H9 (cell line): ENCODE measurements at regions not wholly inside any gene's neighbourhood (a gene's known extent, or its start where the extent isn't known, plus 50 kb on each side); places are given as distances from the start of the nearest gene placed in this dataset.
A peak's percentile ranks its signal among the peaks of the same experiment; 100 is the strongest.

Experiments used
- DNase-seq: peaks from one replicate; pipeline ENCODE4 v3.0.0-alpha.2; 2017
- H2AFZ ChIP-seq: one replicate; pipeline ENCODE4 v1.6.1; 2013; ENCODE audit warnings: mild to moderate bottlenecking, low read length, control low read depth, moderate library complexity
- H2AK5ac ChIP-seq: 2 replicates; pipeline ENCODE4 v1.6.1; 2013; ENCODE audit warnings: low read length, control low read depth, mixed read lengths; ENCODE audit not compliant: insufficient read length
- H2BK120ac ChIP-seq: one replicate; pipeline ENCODE4 v1.6.1; 2013; ENCODE audit warnings: low read depth, mild to moderate bottlenecking, low read length, control low read depth, inconsistent platforms; ENCODE audit not compliant: poor library complexity, severe bottlenecking
- H2BK12ac ChIP-seq: 2 replicates; pipeline ENCODE4 v1.6.1; 2013; ENCODE audit warnings: low read length, control low read depth, mixed read lengths, low read depth; ENCODE audit not compliant: insufficient read length
- H2BK15ac ChIP-seq: 2 replicates; pipeline ENCODE4 v1.6.1; 2013; ENCODE audit warnings: low read depth, low read length, control low read depth
- H2BK20ac ChIP-seq: one replicate; pipeline ENCODE4 v1.6.1; 2013; ENCODE audit warnings: low read depth, mild to moderate bottlenecking, low read length, control low read depth, inconsistent platforms; ENCODE audit not compliant: poor library complexity, severe bottlenecking
- H2BK5ac ChIP-seq: 2 replicates; pipeline ENCODE4 v1.6.1; 2013; ENCODE audit warnings: low read length, control low read depth, mixed read lengths; ENCODE audit not compliant: insufficient read length
- H3K14ac ChIP-seq: 2 replicates; pipeline ENCODE4 v1.6.1; 2013; ENCODE audit warnings: low read length, control low read depth; ENCODE audit not compliant: insufficient read depth
- H3K18ac ChIP-seq: 2 replicates; pipeline ENCODE4 v1.6.1; 2013; ENCODE audit warnings: low read depth, mild to moderate bottlenecking, mixed read lengths, low read length, control low read depth; ENCODE audit not compliant: insufficient read length
- H3K23ac ChIP-seq: 2 replicates; pipeline ENCODE4 v1.6.1; 2013; ENCODE audit warnings: low read length, control low read depth, mixed read lengths, low read depth; ENCODE audit not compliant: insufficient read length
- H3K23me2 ChIP-seq: 2 replicates; pipeline ENCODE4 v1.6.1; 2013; ENCODE audit warnings: low read depth, mild to moderate bottlenecking, mixed read lengths, low read length, control low read depth; ENCODE audit not compliant: insufficient read length, poor library complexity, severe bottlenecking
- H3K27ac ChIP-seq: 2 replicates; pipeline ENCODE4 v1.5.1; 2013; ENCODE audit warnings: low read length, control low read depth, mixed read lengths, low read depth; ENCODE audit not compliant: insufficient read length
- H3K27me3 ChIP-seq: 2 replicates; pipeline ENCODE4 v1.6.1; 2013; ENCODE audit warnings: low read length, control low read depth, inconsistent platforms; ENCODE audit not compliant: insufficient read depth
- H3K4ac ChIP-seq: 2 replicates; pipeline ENCODE4 v1.6.1; 2013; ENCODE audit warnings: low read depth, mild to moderate bottlenecking, control low read depth, inconsistent platforms, low read length, moderate library complexity
- H3K4me1 ChIP-seq: 2 replicates; pipeline ENCODE4 v1.6.1; 2013; ENCODE audit warnings: low read length, control low read depth, inconsistent platforms; ENCODE audit not compliant: insufficient read depth
- H3K4me2 ChIP-seq: 2 replicates; pipeline ENCODE4 v1.6.1; 2013; ENCODE audit warnings: low read length, control low read depth, mixed read lengths; ENCODE audit not compliant: insufficient read length, insufficient read depth
- H3K56ac ChIP-seq: 2 replicates; pipeline ENCODE4 v1.6.1; 2013; ENCODE audit warnings: low read depth, mild to moderate bottlenecking, mixed read lengths, low read length, control low read depth; ENCODE audit not compliant: insufficient read length
- H3K79me1 ChIP-seq: 2 replicates; pipeline ENCODE4 v1.6.1; 2013; ENCODE audit warnings: low read depth, mild to moderate bottlenecking, moderate library complexity, low read length, control low read depth, inconsistent platforms; ENCODE audit not compliant: insufficient read depth, poor library complexity, severe bottlenecking
- H3K79me2 ChIP-seq: 2 replicates; pipeline ENCODE4 v1.6.1; 2013; ENCODE audit warnings: low read length, control low read depth, inconsistent platforms; ENCODE audit not compliant: insufficient read depth
- H3K9ac ChIP-seq: 2 replicates; pipeline ENCODE4 v1.6.1; 2013; ENCODE audit warnings: low read length, control low read depth, mixed read lengths; ENCODE audit not compliant: insufficient read length; ENCODE audit errors: extremely low read depth
- H3K9me3 ChIP-seq: one replicate; pipeline ENCODE4 v1.6.1; 2013; ENCODE audit warnings: low read depth, low read length, inconsistent platforms; ENCODE audit not compliant: control insufficient read depth
- H3T11ph ChIP-seq: one replicate; pipeline ENCODE4 v1.6.1; 2013; ENCODE audit warnings: mild to moderate bottlenecking, low read length, control low read depth, inconsistent platforms
- H4K20me1 ChIP-seq: one replicate; pipeline ENCODE4 v1.6.1; 2013; ENCODE audit not compliant: control insufficient read depth, insufficient read length, insufficient read depth
- H4K5ac ChIP-seq: 2 replicates; pipeline ENCODE4 v1.6.1; 2013; ENCODE audit warnings: low read depth, mild to moderate bottlenecking, mixed read lengths, low read length, control low read depth; ENCODE audit not compliant: insufficient read length
- H4K8ac ChIP-seq: replicated peaks from 2 replicates; pipeline ENCODE4 v1.6.1; 2013; ENCODE audit warnings: low read length, control low read depth, mixed read lengths, low read depth; ENCODE audit not compliant: insufficient read length
- H4K91ac ChIP-seq: 2 replicates; pipeline ENCODE4 v1.6.1; 2013; ENCODE audit warnings: low read depth, mild to moderate bottlenecking, moderate library complexity, mixed read lengths, low read length, control low read depth; ENCODE audit not compliant: insufficient read length
- H3K27ac Mint-ChIP-seq, 3 experiments: 2 replicates in 2 of 3; 3 replicates in 1 of 3; pipeline ENCODE4 v1.8.0; 2020 to 2021; ENCODE audit warnings: mixed read lengths in 3 of 3, mild to moderate bottlenecking in 1 of 3, moderate library complexity in 1 of 3
- H3K27me3 Mint-ChIP-seq: 2 replicates; pipeline ENCODE4 v1.8.0; 2021; ENCODE audit warnings: low read depth, mild to moderate bottlenecking, moderate library complexity, mixed read lengths
- H3K36me3 Mint-ChIP-seq, 3 experiments: 2 replicates in 2 of 3; 3 replicates in 1 of 3; pipeline ENCODE4 v1.8.0; 2020 to 2021; ENCODE audit warnings: low read depth in 3 of 3, mixed read lengths in 3 of 3; ENCODE audit not compliant: insufficient read depth in 1 of 3
- H3K4me1 Mint-ChIP-seq, 2 experiments: 2 replicates each; pipeline ENCODE4 v1.8.0; 2020; ENCODE audit warnings: mixed read lengths in 2 of 2
- H3K4me3 Mint-ChIP-seq, 2 experiments: 2 replicates in 1 of 2; 3 replicates in 1 of 2; pipeline ENCODE4 v1.8.0; 2020 to 2021; ENCODE audit warnings: mild to moderate bottlenecking in 2 of 2, mixed read lengths in 2 of 2, moderate library complexity in 1 of 2
- H3K9me3 Mint-ChIP-seq, 2 experiments: 2 replicates in 1 of 2; 3 replicates in 1 of 2; pipeline ENCODE4 v1.8.0; 2020; ENCODE audit warnings: mild to moderate bottlenecking in 2 of 2, mixed read lengths in 2 of 2, moderate library complexity in 1 of 2
- WGBS: extraction: QIAGEN DNeasy Blood & Tissue Kit; methylation state at CpG from one replicate; pipeline ENCODE4 v1.1.7; 2013; ENCODE audit warnings: missing lambda C conversion rate, low lambda C conversion rate, mixed read lengths; ENCODE audit not compliant: insufficient read length; ENCODE audit errors: extremely low coverage; 5-methylcytosine and 5-hydroxymethylcytosine counted together
- TF ChIP-seq, protein P1 (sequence below): fragments of 200-600 bp; sonication (generic); conservative IDR thresholded peaks from 3 replicates; pipeline ENCODE4 v1.8.0; 2021; ENCODE audit warnings: antibody characterized with exemption, mild to moderate bottlenecking

DNA sequence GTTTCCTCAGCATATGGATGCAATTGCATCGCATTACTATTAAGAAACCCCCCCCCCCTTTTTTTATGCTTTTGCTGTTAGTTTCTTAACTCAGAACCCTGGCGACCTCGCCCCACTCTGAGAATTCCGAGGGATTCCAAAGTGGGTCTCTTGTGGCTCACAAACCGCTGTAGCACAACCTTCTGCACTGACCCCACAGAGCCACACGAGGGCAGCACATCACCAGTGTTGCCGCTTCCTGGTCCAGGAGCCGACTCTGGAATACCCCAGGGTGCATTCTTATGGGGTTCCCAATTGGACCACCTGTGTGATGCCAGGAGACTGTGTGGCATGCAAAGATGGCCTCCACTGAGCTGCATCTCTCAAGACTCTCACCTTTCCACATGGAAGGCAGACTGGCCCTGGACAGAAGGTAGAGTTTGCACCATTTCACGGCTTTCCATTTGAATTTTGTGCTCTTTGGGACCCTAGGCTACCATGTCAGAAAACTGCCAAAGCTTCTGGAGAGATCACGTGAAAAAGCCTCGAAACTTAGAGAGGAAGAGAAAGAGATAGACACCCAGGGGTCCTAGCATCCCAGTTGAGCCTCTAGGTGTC lies 432.7 kb upstream of the ASIC2 start:
- DNase-seq = peak; percentile 84
- no peak overlapping the region for H3K4me3 Mint-ChIP-seq
- Histone ChIP-seq H3K23me2 (no peaks in the 10 kb centered on the region), H3K27ac (no peak overlapping the region), H3K79me2 (no peaks in the 10 kb centered on the region), H2BK5ac (no peak overlapping the region), H3K9me3 (no peaks in the 10 kb centered on the region), H4K5ac (no peak overlapping the region), H4K20me1 (no peaks in the 10 kb centered on the region), H3K23ac (no peak overlapping the region), H3K4ac (no peak overlapping the region), H3K4me2 (no peak overlapping the region), H3K18ac (no peak overlapping the region), H2BK20ac (no peak overlapping the region), H3K4me1 (no peaks in the 10 kb centered on the region), H3K9ac (no peak overlapping the region), H4K8ac (no peak overlapping the region), H3K79me1 (no peaks in the 10 kb centered on the region), H4K91ac (no peak overlapping the region), H3T11ph (no peak overlapping the region), H2AK5ac (no peak overlapping the region), H2BK120ac (no peak overlapping the region), H3K56ac (no peak overlapping the region), H3K27me3 (no peaks in the 10 kb centered on the region; the same call in 1 of the 2 replicates), H2AFZ (no peak overlapping the region), H2BK12ac (no peak overlapping the region), H3K14ac (no peak overlapping the region), H2BK15ac (no peak overlapping the region)
- H3K4me1 Mint-ChIP-seq = peaks cover 2 to 7% of the 10 kb centered on the region in 2 experiments; a peak in 1 of 4 replicates
- WGBS = no CpG with 5 or more reads among the region's 11 CpGs
- peaks cover 73% of the 10 kb centered on the region for H3K27me3 Mint-ChIP-seq
- peak overlapping the region in 1 of 3 experiments; percentile 83; a peak in 2 of 7 replicates for H3K27ac Mint-ChIP-seq
- TF ChIP-seq, protein P1, sequence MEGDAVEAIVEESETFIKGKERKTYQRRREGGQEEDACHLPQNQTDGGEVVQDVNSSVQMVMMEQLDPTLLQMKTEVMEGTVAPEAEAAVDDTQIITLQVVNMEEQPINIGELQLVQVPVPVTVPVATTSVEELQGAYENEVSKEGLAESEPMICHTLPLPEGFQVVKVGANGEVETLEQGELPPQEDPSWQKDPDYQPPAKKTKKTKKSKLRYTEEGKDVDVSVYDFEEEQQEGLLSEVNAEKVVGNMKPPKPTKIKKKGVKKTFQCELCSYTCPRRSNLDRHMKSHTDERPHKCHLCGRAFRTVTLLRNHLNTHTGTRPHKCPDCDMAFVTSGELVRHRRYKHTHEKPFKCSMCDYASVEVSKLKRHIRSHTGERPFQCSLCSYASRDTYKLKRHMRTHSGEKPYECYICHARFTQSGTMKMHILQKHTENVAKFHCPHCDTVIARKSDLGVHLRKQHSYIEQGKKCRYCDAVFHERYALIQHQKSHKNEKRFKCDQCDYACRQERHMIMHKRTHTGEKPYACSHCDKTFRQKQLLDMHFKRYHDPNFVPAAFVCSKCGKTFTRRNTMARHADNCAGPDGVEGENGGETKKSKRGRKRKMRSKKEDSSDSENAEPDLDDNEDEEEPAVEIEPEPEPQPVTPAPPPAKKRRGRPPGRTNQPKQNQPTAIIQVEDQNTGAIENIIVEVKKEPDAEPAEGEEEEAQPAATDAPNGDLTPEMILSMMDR = peak; percentile 84
- H3K9me3 Mint-ChIP-seq = peaks cover 5 to 9% of the 10 kb centered on the region in 2 experiments; a peak in 3 of 5 replicates
- H3K36me3 Mint-ChIP-seq = peaks cover 0 to 9% (median 3%) of the 10 kb centered on the region in 3 experiments; a peak in 3 of 7 replicates
